A673 (cell line): ENCODE measurements at regions not wholly inside any gene's neighbourhood (a gene's known extent, or its start where the extent isn't known, plus 50 kb on each side); places are given as distances from the start of the nearest gene placed in this dataset.

Experiments
- BruUV-seq: library from RNA; stranded (reverse); fragments of 400-500 nt; replicated peaks from 2 replicates; lab custom pipeline; 2021; lab: Mats Ljungman, UMichigan
- CTCF ChIA-PET: fragments of 300-600 bp; sonication (Branson Sonifier 250); formaldehyde crosslinking; loops from one replicate; lab custom pipeline; 2022; ENCODE audit warnings: antibody characterized with exemption; lab: Charles Lee
- POLR2A ChIA-PET: fragments of 300-600 bp; sonication (Branson Sonifier 250); formaldehyde crosslinking; loops from one replicate; lab custom pipeline; 2022; ENCODE audit warnings: antibody characterized with exemption; ENCODE audit not compliant: low non-redundant PET; lab: Charles Lee
- DNase-seq: peaks from one replicate; pipeline ENCODE4 v3.0.0-alpha.2; 2015; ENCODE audit warnings: low spot score
- H3K27ac ChIP-seq: fragments of 200-600 bp; sonication (generic); 2 replicates; pipeline ENCODE4 v1.5.1; 2016; ENCODE audit warnings: mixed run types, low read depth, mild to moderate bottlenecking, mixed read lengths, antibody characterized with exemption, low read length; ENCODE audit not compliant: poor library complexity, severe bottlenecking
- H3K27me3 ChIP-seq: fragments of 200-600 bp; sonication (generic); replicated peaks from 2 replicates; pipeline ENCODE4 v1.6.1; 2017; ENCODE audit warnings: mixed run types, low read depth, mild to moderate bottlenecking, mixed read lengths, antibody characterized with exemption, low read length; ENCODE audit not compliant: insufficient read depth, poor library complexity
- H3K36me3 ChIP-seq: fragments of 200-600 bp; sonication (generic); 2 replicates; pipeline ENCODE4 v1.6.1; 2016; ENCODE audit warnings: mixed run types, mild to moderate bottlenecking, mixed read lengths, antibody characterized with exemption, low read length; ENCODE audit not compliant: insufficient read depth, poor library complexity, severe bottlenecking
- H3K4me1 ChIP-seq: fragments of 200-600 bp; sonication (generic); 2 replicates; pipeline ENCODE4 v1.6.1; 2017; ENCODE audit warnings: mixed run types, mild to moderate bottlenecking, mixed read lengths, antibody characterized with exemption, low read length; ENCODE audit not compliant: insufficient read depth, poor library complexity, severe bottlenecking
- H3K4me3 ChIP-seq: fragments of 200-600 bp; sonication (generic); 2 replicates; pipeline ENCODE4 v1.5.1; 2016; ENCODE audit warnings: low read depth, mixed run types, mild to moderate bottlenecking, mixed read lengths, low read length; ENCODE audit not compliant: poor library complexity, severe bottlenecking
- H3K9me3 ChIP-seq: fragments of 200-600 bp; sonication (generic); 2 replicates; pipeline ENCODE4 v1.6.1; 2016; ENCODE audit warnings: mixed run types, low read depth, mild to moderate bottlenecking, mixed read lengths, antibody characterized with exemption, low read length; ENCODE audit not compliant: poor library complexity, severe bottlenecking
- EZH2 ChIP-seq: fragments of 200-600 bp; sonication (generic); IDR thresholded peaks from 2 replicates; pipeline ENCODE4 v1.6.1; 2017; ENCODE audit warnings: borderline replicate concordance, low read depth, mild to moderate bottlenecking, mixed read lengths, antibody characterized with exemption, low read length; ENCODE audit not compliant: poor library complexity, severe bottlenecking
- intact Hi-C: fragments of 100-400 bp; cut with micrococcal nuclease; formaldehyde crosslinking; loops from one replicate; pipeline ENCODE4 v1.10.0; 2022; ENCODE audit not compliant: unreplicated experiment
- TF ChIP-seq, protein P1 (sequence below): fragments of 300-800, 200-600 bp; sonication (generic); conservative IDR thresholded peaks from 2 replicates; pipeline ENCODE4 v1.5.1; 2017; ENCODE audit warnings: low read depth, mild to moderate bottlenecking, antibody characterized with exemption, low read length, moderate library complexity, mixed read lengths

GRCh38 chr11:92804388-92804966 is 165.0 kb upstream of the MTNR1B start:
- Histone ChIP-seq H3K36me3 (no peaks in the 10 kb centered on the region), H3K27me3 (no peaks in the 10 kb centered on the region), H3K27ac (no peak overlapping the region), H3K9me3 (no peaks in the 10 kb centered on the region), H3K4me3 (no peak overlapping the region), H3K4me1 (no peaks in the 10 kb centered on the region)
- no TSS peak for BruUV-seq
- no peak for DNase-seq
- TF ChIP-seq, protein P1, sequence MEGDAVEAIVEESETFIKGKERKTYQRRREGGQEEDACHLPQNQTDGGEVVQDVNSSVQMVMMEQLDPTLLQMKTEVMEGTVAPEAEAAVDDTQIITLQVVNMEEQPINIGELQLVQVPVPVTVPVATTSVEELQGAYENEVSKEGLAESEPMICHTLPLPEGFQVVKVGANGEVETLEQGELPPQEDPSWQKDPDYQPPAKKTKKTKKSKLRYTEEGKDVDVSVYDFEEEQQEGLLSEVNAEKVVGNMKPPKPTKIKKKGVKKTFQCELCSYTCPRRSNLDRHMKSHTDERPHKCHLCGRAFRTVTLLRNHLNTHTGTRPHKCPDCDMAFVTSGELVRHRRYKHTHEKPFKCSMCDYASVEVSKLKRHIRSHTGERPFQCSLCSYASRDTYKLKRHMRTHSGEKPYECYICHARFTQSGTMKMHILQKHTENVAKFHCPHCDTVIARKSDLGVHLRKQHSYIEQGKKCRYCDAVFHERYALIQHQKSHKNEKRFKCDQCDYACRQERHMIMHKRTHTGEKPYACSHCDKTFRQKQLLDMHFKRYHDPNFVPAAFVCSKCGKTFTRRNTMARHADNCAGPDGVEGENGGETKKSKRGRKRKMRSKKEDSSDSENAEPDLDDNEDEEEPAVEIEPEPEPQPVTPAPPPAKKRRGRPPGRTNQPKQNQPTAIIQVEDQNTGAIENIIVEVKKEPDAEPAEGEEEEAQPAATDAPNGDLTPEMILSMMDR, result no peak
- no peak for TF ChIP-seq EZH2
- intact Hi-C loops, result no loop called here
- ChIA-PET POLR2A (no interaction called here), CTCF (no interaction called here)

GRCh38 chr11:92808022-92808421 is 161.4 kb upstream of the MTNR1B start:
- Histone ChIP-seq H3K4me1 (no peaks in the 10 kb centered on the region), H3K4me3 (no peak overlapping the region), H3K27me3 (no peaks in the 10 kb centered on the region), H3K27ac (no peak overlapping the region), H3K36me3 (no peaks in the 10 kb centered on the region), H3K9me3 (no peaks in the 10 kb centered on the region)
- ChIA-PET POLR2A (no interaction called here), CTCF (no interaction called here)
- intact Hi-C loops, result no loop called here
- TF ChIP-seq, protein P1, result no peak
- TF ChIP-seq EZH2, result no peak
- BruUV-seq, result no TSS peak
- DNase-seq, result no peak

GRCh38 chr11:92810423-92811064 is 158.9 kb upstream of the MTNR1B start:
- intact Hi-C loops, result no loop called here
- H3K27ac ChIP-seq, result no peak overlapping the region
- no peak for TF ChIP-seq EZH2
- TF ChIP-seq, protein P1, result no peak
- H3K4me1 ChIP-seq, result no peaks in the 10 kb centered on the region
- H3K4me3 ChIP-seq, result no peak overlapping the region
- no peak for DNase-seq
- CTCF ChIA-PET, result no interaction called here
- no TSS peak for BruUV-seq
- POLR2A ChIA-PET, result no interaction called here
- H3K36me3 ChIP-seq, result no peaks in the 10 kb centered on the region
- H3K27me3 ChIP-seq, result no peaks in the 10 kb centered on the region
- H3K9me3 ChIP-seq, result no peaks in the 10 kb centered on the region
